HG02970 (cell line): ENCODE measurements at regions not wholly inside any gene's neighbourhood (a gene's known extent, or its start where the extent isn't known, plus 50 kb on each side); places are given as distances from the start of the nearest gene placed in this dataset.

ENCODE experiments used
- ATAC-seq: cut with Tn5 transposase; IDR thresholded peaks from one replicate; pipeline ENCODE4 v1.9.1; 2021; ENCODE audit warnings: mild to moderate bottlenecking, moderate library complexity, moderate number of reproducible peaks; ENCODE audit not compliant: unreplicated experiment, low FRiP score

DNA sequence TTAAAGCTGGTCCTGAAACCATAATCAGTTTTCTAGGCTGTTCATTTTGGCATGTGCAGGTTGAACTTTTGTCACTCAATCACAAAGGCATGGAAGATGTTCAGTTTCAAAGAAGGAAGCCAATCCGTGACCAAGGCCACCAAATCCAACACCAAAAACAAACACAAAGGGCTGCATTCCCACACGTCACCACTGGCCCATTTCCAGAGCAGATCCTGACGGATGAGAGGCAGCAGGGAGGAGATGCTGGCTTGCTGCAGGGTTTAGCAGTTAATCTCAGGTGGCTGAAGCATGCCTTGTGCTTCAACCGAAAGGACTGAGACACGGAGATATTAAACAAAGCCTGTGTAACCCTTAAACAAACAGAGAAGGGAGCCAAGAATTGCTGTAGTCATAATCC is 191.9 kb upstream of the CTAGE1 start:
- ATAC-seq = no peak

DNA sequence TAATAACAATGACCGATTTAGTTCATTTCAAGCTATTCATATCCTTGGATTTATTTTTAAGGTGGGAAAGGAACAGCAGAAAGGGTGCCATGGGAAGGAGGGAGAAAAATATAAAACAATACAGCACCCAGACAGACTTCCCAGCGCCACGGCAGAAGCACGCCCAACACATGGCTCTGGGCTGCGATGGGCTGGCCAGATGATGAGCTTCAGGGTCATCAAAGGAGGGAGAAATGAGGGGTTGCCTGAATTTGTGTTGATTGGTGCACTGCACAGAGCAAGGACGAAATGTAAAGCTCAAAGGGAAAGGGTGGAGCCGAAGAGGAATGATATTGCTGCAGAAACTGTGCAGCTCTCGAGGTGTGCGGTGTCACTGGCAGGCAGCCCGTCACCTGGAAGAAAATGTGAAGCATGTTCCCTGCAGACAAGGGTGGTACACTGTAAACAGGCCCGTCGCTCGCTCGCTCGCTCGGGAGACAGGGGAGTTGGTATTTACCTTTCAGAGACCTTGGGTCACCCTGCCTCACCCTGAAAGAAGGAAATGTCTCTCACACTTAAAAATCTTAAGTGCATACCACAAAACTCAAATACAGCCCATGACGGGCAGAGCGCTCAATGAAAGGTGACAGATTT is 195.5 kb upstream of the CTAGE1 start:
- no peak for ATAC-seq

DNA sequence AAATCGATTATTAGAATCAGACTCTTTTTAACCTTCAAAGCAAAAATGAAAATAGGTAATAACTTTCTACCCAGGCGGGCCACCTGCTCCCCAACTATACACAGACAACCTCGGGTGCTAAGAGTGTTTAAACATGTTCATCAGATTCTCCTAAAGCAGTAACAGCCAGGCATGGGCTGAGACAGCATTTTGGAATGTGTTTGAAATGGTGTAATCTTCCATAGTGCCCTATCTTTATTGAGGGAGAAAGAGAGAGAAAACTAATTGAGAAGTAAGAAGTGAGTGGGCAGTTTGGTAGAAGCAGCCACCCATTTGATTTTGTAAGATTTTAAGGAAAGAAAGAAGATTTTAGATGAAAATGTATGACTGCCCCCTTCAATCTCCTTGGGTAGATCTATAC is 196.1 kb upstream of the CTAGE1 start:
- no peak for ATAC-seq

DNA sequence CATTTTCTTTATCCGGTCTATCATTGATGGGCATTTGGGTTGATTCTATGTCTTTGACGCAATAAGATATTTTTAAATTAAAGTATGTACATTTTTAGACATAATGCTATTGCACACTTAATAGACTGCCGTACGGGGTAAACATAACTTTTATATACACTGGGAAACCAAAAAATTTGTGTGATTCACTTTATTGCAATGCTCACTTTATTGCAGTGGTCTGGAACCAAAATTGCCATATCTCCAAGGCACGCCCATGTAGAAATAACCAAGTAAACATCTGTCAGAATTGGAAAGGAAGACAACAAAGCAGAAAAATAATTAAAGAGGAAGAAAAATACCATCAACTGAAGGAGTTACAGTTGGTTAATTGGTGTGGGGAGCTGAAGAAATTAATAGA is 205.8 kb upstream of the CTAGE1 start:
- ATAC-seq = no peak

DNA sequence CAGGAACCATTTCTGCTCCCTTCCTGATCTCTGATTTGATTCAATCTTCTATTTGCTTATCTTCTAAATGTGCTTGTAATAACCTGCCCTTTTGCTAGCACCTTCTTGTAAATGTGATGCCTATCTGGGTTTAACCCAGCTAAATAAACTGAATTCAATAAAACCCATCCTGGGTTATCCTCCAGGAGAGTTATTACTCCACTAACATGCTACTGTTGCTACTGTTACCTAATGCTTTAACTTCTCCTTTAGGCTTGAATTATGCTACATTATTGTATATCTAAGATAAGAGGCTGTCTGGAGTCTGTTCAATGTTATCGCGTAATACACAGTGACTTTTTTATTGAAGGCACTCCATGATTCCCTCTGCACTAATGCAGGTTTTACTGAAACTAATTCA is 206.5 kb upstream of the CTAGE1 start:
- ATAC-seq = no peak

DNA sequence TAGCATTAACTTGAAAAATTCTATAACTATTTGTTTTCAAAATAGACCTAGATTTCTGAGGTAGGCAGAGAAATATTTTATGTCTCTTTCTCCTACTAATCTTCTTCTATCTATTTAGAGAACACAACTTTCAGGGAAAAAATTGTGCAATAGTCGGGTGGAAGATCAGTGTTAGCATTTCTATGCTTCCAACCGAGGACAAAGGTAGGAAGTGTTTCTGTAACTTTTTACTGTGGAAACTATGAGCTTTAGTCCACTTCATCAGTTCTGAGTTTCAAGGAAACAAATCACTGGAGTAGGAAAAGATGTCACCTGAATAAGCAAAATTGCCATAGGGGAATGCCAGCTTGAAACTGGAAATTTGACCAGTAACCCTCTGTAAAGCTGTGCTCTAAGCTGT is 207.7 kb upstream of the CTAGE1 start:
- ATAC-seq = no peak

DNA sequence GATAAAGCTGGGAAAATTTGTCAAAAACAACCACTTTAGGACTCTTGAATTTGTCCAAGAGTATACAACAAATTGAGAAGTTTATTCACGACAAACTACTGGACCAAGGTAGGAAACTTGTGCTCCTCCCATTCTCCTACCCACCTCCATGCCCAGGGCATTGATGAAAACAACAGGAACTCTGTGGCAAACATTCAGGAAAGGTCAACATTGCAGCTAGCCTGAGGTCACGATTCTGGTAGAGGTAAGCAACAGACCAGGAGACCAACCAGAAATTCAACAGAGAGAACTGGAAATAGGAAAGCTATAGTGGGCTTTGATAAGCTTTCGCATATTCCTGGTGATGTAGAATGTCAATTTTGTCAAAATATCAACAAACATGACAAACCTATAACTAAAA is 209.1 kb upstream of the CTAGE1 start:
- no peak for ATAC-seq

DNA sequence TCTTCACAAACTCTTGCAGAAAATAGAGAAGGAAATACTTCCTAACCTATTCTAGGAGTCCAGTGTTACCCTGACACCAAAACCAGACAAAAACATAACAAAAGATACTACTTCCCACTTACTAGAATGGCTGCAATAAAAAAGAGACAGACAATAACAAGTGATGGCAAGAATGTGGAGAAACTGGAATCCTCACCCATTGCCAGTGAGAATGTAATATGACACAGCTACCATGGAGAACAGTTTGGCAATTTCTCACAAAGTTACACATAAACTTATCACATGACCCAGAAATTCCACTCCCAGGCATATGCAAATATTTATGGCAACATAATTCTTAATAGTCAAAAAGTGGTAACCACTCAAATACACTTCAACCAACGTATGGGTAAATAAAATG is 209.8 kb upstream of the CTAGE1 start:
- no peak for ATAC-seq

DNA sequence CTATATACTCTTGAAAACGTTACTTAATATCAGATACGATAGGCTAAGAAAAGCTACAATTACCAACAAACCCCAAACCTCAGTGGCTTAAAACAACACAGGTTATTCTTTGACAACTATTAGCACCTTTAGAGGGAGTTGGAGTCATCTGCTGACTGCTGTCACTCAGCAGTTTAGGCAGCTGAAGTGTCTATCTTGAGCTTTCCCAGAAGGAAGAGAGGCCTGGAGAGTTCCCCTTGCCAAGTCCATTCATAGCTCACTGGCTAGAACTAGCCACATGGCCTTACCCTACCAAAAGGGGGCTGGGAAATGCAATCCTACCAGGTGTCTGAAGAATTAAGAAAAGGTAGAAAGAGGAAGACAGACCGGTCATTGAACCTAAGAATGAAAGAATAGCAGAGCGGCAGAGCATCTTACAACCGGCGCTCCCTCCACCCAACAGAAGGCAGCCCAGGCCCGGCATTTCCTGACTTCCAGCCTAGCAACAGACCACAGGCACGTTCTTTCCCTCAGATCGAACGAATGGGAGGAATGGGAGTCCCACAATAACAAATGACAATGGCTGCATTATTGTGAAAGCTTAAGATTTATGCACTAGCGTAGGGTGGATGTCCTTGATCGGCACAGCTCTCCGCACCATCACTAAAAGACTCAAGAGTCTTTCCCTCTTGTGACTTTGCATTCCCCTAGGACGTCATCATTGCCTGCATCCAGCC is 211.2 kb upstream of the CTAGE1 start:
- no peak for ATAC-seq

DNA sequence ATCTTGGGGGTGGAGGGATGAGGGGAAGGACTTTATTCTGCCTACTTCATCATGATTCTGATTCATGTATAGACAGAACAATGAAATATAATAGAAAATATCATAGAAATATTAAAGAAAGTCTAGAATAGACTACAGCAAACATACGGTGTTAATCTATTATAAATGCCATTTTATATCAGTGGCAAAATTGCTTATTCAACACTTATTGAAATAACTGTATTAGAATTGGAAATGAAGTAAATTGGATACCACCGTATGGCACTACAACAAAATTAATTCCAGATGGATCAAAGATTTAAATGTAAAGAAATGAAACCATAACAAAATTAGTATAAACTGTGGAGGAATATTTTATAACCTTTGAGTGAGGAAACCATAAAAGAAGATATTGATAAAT is 213.3 kb upstream of the CTAGE1 start:
- ATAC-seq = no peak

DNA sequence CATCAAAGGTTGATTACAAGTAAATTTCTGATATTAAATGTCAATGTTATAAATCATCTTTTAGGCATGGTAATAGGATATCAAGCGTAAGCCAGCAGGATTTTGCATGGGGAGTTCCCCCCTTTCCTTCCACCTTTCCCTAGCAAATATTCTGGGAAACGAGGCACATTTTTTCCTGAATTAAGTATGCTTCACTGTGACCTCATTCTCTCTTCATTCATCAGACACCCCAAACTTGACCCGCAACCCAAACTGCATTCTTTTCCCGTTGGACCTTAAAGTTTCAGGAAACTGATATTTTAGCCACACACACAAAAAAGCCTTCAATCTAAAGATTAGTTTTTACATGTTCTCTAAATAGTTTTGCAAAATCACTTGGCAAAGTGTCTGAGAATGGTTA is 214.5 kb upstream of the CTAGE1 start:
- ATAC-seq = no peak

DNA sequence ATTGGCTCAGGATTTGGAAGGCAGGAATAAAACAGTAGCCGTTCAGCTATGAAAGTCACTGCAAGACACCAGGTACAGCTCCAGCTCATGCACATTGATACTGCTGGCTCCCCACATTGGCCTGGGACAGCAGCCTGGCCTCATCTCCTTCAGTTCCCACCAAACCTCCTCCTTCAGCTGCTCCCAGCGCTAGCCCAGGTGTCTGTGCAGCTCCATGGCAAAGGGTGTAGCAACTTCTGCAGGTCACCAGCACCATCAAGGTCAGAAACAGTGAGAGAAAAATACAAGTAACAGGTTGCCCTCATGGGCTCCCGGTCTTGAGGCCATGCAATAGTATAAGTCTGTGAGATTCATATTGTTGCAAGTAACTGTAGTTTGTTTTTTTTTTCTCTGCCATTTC is 216.7 kb upstream of the CTAGE1 start:
- ATAC-seq = no peak

DNA sequence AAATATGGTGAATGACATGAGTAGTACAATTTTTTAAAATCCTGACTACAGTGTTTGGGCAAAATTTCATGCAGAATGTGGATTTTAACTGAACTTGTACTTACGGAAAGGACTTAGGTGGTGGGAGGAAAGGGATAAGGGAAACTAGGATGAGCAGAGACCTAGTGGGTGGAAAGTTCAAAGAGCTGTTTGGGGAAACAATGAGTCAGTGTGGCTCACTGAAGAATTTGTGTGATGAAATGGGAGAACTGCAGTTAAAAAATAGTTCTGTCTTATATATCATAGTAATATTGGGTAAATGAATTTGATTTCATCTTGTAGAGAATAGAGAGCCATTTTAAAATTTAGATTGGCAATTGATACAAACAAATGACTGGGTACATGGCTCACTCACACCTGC is 220.1 kb upstream of the CTAGE1 start:
- no peak for ATAC-seq

DNA sequence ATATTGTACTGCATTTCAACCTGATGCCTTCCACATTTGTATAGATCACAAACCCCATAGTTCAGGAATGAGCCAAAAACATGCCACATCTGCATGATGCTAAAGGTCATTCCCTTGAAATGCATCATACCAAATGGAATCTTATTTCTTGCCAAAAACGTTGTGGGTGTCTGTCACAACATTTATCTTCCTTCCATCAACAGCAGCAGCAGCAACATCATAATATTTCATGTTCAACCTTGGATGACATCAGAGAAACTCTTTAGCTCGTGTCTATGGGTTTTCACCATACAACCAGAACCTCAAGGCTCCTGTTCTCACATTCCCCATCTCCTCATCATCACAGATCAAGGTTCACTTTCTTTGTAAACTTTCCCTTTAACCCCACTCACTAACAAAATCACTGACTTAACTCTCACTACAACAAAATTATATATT is 221.3 kb upstream of the CTAGE1 start:
- ATAC-seq = no peak

DNA sequence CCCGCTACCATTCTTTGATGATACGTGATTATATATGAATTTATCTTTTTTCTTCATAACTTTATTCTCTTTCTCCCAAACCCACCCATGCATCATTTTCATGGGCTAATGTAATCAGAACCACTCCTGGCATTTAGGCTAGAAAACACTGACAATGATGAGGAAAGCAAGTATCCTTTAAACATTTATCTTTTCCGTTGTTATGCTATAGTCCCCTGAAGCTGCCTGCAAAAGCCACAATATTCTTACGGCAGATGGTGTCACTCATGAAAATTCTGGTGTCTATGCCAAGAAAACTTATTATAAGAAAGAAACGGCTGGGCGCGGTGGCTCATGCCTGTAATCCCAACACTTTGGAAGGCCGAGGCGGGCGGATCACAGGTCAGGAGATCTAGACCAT is 221.8 kb upstream of the CTAGE1 start:
- no peak for ATAC-seq

DNA sequence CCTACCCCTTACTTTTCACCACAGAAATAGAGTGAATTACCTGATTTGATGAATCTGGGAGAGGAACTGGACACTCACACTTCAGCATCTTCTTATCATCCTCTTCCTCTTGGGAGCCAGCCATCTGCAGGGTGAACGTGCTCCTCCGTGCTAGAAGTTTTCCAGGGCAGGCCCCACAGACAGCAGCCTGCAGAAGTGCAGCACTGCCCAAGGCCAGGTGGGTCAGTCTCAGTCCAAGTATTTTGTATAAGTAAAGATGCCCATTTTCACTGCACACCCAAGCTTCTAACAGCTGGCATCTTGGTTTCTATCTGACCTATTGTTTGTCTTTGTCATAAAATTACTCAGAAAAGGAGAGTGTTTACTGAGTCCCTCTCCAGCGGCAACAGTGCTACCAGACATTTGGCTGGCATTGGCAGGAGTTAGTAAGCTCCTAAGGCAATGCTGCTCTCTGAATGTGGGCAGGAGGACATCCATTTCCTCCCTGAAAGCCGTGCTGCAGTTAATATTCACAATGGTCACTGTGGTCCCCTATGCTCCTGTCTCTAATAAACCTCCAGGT is 222.6 kb upstream of the CTAGE1 start:
- no peak for ATAC-seq

DNA sequence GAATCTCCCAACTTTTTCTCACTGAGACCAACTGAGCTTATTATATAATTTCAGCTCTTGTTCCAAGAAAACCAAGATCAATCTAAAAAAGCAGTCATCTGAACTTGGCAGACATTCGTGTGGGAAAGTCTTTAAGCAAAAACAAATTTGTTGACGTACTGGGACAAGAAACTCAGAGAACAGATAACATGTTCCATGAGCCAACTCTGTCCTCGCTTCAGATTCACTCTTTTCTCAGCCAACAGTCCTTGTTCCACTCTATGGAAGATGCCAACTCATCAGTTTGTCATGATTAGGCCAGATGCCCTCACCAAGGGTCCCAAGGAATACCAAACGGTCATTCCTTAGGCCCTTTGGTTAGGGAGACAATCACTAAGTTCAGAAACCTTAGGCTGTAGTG is 224.2 kb upstream of the CTAGE1 start:
- no peak for ATAC-seq

DNA sequence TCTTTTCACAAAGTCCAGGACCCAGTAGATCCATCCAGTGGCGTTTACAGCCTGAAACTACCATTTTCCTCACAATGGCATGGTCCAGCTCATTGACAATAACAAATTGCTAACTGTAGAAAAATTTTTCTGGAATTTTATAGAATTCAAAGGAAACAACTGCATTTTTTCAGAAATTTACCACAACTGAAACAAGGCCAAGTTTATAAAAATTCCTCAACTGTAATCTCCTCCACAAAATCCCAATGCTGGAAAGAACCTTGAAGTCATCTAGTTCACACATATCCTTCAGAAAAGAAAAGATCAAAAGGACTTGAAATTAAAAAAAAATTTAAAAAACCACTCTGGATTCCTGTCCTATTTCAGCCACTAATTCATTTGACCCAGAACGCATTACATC is 226.0 kb upstream of the CTAGE1 start:
- no peak for ATAC-seq

DNA sequence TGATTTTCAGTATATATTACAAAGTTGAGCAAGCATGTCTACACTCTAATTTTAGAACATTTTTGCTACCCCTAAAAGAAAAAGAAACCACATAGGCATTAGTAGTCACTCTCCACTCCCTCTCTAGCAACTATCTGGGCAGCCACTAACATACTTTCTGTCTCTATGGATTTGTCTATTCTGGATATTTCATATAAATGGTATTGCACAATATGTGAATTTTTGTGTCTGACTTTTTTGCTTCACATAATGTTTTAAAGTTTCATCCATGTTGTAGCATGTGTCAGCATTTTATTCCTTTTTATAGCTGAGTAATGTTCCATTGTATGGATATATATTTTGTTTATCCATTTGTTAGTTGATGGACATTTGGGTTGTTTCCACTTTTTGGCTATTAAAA is 232.5 kb upstream of the CTAGE1 start:
- ATAC-seq = no peak

DNA sequence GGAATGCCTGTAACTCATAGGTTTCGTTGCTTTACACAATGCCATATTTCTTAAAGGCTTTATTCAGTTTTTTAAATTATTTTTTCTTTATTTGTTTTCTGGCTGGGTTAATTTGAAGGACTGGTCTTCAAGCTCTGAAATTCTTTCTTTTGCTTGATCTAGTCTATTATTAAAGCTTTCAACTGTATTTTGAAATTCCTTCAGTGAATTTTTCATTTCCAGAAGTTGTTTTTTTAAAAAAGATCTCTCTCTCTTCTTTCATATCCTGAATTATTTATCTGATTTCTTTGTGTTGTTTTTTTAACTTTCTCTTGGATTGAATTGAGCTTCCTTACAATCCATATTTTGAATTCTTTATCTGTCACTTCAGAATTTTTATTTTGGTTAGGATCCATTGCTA is 239.9 kb upstream of the CTAGE1 start:
- no peak for ATAC-seq

DNA sequence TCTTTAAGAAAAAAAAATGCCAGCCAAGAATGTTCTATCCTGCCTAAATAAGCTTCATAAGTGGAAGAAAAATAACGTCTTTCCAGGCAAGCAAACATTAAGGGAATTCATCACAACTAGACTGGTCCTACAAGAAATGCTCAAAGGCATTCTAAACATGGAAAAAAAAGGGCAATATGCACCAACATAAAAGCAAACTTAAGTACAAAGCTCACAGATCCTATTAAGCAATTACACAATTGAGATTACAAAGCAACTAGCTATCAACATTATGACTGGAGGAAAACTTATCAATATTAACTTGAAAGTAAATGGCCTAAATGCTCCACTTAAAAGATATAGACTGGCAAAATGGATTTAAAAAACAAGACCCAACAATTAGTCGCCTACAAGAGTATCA is 240.6 kb upstream of the CTAGE1 start:
- ATAC-seq = no peak

DNA sequence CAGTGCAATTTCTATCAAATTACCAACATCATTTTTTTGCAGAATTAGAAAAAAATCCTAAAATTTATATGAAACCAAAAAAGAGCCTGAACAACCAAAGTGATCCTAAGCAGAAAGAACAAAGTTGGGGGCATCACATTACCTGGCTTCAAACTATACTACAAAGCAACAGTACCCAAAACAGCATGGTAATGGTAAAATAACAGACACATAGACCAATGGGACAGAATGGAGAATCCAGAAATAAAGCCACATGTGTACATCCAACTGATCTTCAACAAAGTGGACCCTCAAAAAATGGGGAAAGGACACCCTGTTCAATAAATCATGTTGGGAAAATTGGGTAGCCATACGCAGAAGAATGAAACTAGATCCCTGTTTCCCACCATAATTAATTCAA is 245.7 kb upstream of the CTAGE1 start:
- ATAC-seq = no peak
